ENCODE measurements at regions not wholly inside any gene's neighbourhood (a gene's known extent, or its start where the extent isn't known, plus 50 kb on each side); places are given as distances from the start of the nearest gene placed in this dataset.
A peak's percentile ranks its signal among the peaks of the same experiment; 100 is the strongest.

DNA sequence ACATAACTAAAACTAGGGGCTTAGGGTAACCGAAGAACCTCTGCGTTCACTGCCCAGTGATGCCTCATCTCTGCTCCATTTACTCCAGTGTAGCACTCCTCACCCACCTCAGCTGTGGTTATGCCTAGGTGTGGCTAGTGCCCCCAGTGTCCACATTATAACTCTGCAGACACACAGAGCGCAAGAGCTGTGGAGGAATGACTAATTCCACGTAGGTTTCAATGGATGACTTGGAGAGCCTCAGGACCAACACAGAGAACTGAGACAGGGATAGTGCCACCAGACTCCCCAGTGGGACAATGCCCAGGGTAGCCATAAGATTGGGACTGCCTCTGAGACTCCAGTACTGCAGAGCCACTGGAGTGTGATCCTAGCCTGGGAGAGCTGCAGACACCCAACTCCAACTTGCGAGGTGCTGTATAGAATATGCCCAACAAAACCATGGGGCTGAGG lies 542.4 kb upstream of the DIPK2B start:
- Histone ChIP-seq H3K4me2 (replicated peaks; ENCODE audit: extremely low read depth, low read length, poor library complexity, severe bottlenecking) (no peak overlapping the region), H3K27me3 (ENCODE audit: control insufficient read depth in 2 of 2, insufficient read depth in 2 of 2, low read length in 2 of 2) (peaks cover 0 to 80% of the 10 kb centered on the region in 2 donors), H3K79me2 (ENCODE audit: insufficient read depth, low read length) (peaks cover 4% of the 10 kb centered on the region), H3K4me3 (replicated peaks in 1 of 3; ENCODE audit: low read depth in 2 of 3, low read length in 3 of 3) (no peak overlapping the region), H3K9ac (ENCODE audit: insufficient read depth, low read length, poor library complexity, severe bottlenecking) (no peak overlapping the region), H3K4me1 (ENCODE audit: control insufficient read depth in 1 of 2, insufficient read depth in 2 of 2, low read length in 2 of 2) (no peaks in the 10 kb centered on the region), H3K36me3 (replicated peaks in 1 of 2; ENCODE audit: control insufficient read depth in 1 of 2, insufficient read depth in 2 of 2, low read length in 2 of 2) (peaks cover 0 to 2% of the 10 kb centered on the region in 2 donors), H4K20me1 (ENCODE audit: insufficient read depth, low read length) (no peaks in the 10 kb centered on the region), H2AFZ (ENCODE audit: insufficient read depth, low read depth, low read length, poor library complexity, severe bottlenecking) (no peak overlapping the region), H3K9me3 (replicated peaks in 1 of 2; ENCODE audit: control insufficient read depth in 1 of 2, insufficient read depth in 1 of 2, low read length in 2 of 2) (no peaks in the 10 kb centered on the region), H3K27ac (ENCODE audit: low read depth in 1 of 2, low read length in 2 of 2) (no peak overlapping the region)
- WGBS (ENCODE audit: insufficient coverage), result 100% methylated on average over 1 of the region's 5 CpGs
- Mint-ChIP-seq H3K36me3 (peaks cover 13 to 24% of the 10 kb centered on the region in 2 donors), H3K27ac (no peak overlapping the region), H3K4me1 (peaks cover 3% of the 10 kb centered on the region), H3K4me3 (no peak overlapping the region), H3K9me3 (peaks cover 0 to 2% (median 0%) of the 10 kb centered on the region in 7 donors), H3K27me3 (ENCODE audit: low read depth in 3 of 3) (peaks cover 0 to 45% (median 0%) of the 10 kb centered on the region in 3 donors)
- intact Hi-C loops (cut with micrococcal nuclease), result no loop called here
- TF ChIP-seq, protein P1, sequence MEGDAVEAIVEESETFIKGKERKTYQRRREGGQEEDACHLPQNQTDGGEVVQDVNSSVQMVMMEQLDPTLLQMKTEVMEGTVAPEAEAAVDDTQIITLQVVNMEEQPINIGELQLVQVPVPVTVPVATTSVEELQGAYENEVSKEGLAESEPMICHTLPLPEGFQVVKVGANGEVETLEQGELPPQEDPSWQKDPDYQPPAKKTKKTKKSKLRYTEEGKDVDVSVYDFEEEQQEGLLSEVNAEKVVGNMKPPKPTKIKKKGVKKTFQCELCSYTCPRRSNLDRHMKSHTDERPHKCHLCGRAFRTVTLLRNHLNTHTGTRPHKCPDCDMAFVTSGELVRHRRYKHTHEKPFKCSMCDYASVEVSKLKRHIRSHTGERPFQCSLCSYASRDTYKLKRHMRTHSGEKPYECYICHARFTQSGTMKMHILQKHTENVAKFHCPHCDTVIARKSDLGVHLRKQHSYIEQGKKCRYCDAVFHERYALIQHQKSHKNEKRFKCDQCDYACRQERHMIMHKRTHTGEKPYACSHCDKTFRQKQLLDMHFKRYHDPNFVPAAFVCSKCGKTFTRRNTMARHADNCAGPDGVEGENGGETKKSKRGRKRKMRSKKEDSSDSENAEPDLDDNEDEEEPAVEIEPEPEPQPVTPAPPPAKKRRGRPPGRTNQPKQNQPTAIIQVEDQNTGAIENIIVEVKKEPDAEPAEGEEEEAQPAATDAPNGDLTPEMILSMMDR (IDR thresholded peaks at IDR 0.05), result no peak
- peak in 1 of 3 donors; percentile 26 for DNase-seq

GRCh38 chrX:45740291-45740690 lies 539.6 kb upstream of the DIPK2B start:
- no peak for DNase-seq
- H3K36me3 Mint-ChIP-seq, result peaks cover 0 to 10% of the 10 kb centered on the region in 2 donors
- no peak overlapping the region for H3K4me3 Mint-ChIP-seq
- WGBS (ENCODE audit: insufficient coverage), result no CpG with 5 or more reads among the region's 3 CpGs
- peaks cover 3% of the 10 kb centered on the region for H3K4me1 Mint-ChIP-seq
- Histone ChIP-seq H3K9ac (ENCODE audit: insufficient read depth, low read length, poor library complexity, severe bottlenecking) (no peak overlapping the region), H3K79me2 (ENCODE audit: insufficient read depth, low read length) (no peaks in the 10 kb centered on the region), H3K4me3 (replicated peaks in 1 of 3; ENCODE audit: low read depth in 2 of 3, low read length in 3 of 3) (no peak overlapping the region), H3K4me2 (replicated peaks; ENCODE audit: extremely low read depth, low read length, poor library complexity, severe bottlenecking) (no peak overlapping the region), H3K27ac (ENCODE audit: low read depth in 1 of 2, low read length in 2 of 2) (no peak overlapping the region), H3K4me1 (ENCODE audit: control insufficient read depth in 1 of 2, insufficient read depth in 2 of 2, low read length in 2 of 2) (no peaks in the 10 kb centered on the region), H3K27me3 (ENCODE audit: control insufficient read depth in 2 of 2, insufficient read depth in 2 of 2, low read length in 2 of 2) (peaks cover 0 to 70% of the 10 kb centered on the region in 2 donors), H2AFZ (ENCODE audit: insufficient read depth, low read depth, low read length, poor library complexity, severe bottlenecking) (no peak overlapping the region), H3K36me3 (replicated peaks in 1 of 2; ENCODE audit: control insufficient read depth in 1 of 2, insufficient read depth in 2 of 2, low read length in 2 of 2) (no peaks in the 10 kb centered on the region), H4K20me1 (ENCODE audit: insufficient read depth, low read length) (no peaks in the 10 kb centered on the region), H3K9me3 (replicated peaks in 1 of 2; ENCODE audit: control insufficient read depth in 1 of 2, insufficient read depth in 1 of 2, low read length in 2 of 2) (no peaks in the 10 kb centered on the region)
- peaks cover 0 to 2% (median 0%) of the 10 kb centered on the region in 7 donors for H3K9me3 Mint-ChIP-seq
- intact Hi-C loops (cut with micrococcal nuclease), result no loop called here
- TF ChIP-seq, protein P1 (IDR thresholded peaks at IDR 0.05), result no peak
- H3K27me3 Mint-ChIP-seq (ENCODE audit: low read depth in 3 of 3), result peaks cover 0 to 40% (median 0%) of the 10 kb centered on the region in 3 donors
- H3K27ac Mint-ChIP-seq, result no peak overlapping the region
